ENCODE measurements at regions not wholly inside any gene's neighbourhood (a gene's known extent, or its start where the extent isn't known, plus 50 kb on each side); places are given as distances from the start of the nearest gene placed in this dataset.
"Not testable (repeated sequence)": the region's sequence is repeated elsewhere in the genome, so short reads cannot be mapped to it uniquely, and the experiment has no call there.

DNA sequence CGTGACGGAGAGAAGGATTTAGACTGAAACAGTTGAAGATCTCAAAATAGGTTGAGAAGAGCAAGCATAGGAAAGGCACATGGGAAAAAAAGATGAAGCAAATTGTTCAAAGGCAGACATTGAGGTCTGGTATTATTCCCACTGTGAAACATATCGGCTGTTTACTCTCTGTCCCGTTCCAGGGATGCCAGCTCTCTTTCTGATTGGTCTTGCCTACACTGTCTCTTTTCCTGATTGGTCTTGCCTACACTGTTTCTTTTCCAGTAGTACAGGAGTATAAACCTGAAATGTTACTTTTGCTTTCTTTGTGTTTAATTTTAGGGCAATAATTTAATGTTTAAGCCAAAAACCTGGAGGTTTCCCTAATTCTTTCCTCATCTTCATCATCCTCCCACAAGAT, 226.5 kb upstream of the MCHR2 start:
- no peak for DNase-seq

DNA sequence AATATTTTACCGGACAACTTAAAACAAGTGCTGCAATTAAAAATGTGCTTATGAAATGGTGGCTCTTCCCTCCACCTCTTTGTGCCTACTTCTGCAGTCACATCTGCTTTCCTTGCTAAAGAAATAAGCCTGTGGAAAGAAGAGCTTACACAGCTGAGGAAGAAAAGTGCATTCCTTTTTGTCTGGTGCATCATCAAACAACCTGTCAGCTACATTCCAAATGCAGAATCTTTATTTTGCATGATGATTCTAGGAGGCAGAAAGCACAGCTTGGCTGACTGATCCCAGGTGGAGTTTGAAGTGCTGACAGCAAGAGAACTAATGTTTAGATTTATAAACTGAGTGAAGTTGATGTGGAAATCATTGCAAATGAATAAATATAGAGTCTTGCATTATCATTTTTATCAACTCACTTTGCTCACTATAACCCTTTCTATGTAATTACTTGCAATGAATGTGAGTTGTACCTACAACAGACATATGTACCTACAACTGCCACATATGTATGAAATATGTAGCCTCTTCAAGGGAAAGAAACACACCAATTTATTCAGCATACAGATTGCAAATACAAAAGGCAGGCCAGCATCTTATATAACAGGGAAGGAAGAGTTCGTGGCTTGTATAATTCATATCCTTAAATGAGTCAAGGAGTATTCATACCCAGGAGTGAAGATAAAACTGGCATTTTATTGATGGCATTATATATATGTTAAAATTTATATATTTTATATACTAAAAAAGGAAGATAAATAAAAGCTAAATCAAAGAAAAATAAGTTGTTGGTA, 223.4 kb upstream of the MCHR2 start:
- DNase-seq: no peak

- DNase-seq: no peak
Measured at GRCh38 chr6:100216760-100217159, 222.7 kb upstream of the MCHR2 start.

DNA sequence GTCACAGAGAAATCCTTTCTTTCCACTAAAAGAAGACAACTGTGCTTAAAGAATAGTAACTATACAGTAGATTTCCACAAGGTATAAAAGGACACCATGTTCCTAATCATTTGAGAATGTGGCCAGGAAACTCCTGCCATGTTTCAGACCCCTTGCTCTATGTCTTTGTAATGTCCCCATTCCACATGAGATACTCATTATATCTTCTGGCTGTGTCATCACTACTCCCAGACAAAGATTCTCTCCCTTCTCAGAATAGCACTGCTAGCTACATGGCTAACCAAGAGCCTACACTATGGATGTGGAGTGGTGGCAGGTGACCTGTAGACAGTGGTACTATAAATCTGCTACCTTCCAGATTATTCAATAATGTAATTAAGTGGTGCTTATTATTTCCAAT, 218.1 kb upstream of the MCHR2 start:
- DNase-seq: no peak

DNA sequence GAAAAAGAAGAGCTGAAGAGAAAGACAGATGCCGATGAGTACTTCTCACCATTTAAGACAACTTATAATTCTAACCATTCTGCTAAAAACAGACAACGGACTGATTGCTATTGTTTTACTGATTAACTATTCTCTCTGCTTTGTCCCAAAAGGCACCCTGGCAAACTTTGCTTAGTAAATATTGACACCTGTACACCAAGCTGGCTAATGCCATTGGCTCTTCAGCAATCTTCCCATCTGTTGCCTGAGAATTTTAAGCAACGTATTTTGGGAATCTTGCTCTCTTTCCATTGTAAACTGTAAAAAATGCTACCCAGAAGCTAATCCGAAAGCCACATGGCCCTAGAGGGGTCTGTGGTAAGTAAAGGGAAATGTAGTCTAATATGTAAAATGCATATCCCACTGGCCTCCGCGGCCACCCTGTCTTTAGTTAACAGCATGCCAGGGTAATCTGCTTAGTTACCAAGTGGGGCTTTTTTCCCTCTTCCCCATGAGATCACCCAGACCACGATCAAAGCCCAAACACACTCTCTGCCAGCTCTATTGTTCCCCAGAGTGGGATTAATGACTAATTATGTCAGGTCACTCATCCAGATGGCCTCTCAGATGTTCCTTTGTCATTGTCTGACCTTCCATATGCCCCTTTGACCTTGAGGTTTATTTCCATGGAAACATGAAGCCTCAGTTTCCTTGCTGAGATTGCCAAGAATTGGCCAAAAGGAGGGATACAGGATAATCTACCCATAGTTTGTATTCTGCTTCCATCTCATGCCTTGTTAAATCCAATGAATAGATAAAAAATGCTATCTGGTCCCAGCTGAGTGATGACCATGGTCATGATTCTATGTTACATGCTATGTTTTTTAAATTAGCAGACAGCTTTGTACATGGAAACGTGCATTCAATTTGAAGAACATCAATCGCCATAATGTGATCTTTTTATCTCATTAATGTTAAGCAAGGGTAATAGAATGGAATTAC, 216.4 kb upstream of the MCHR2 start:
- DNase-seq: no peak

GRCh38 chr6:100209323-100210136, 215.5 kb upstream of the MCHR2 start:
- no peak for DNase-seq

GRCh38 chr6:100203400-100203799, 209.4 kb upstream of the MCHR2 start:
- no peak for DNase-seq

DNA sequence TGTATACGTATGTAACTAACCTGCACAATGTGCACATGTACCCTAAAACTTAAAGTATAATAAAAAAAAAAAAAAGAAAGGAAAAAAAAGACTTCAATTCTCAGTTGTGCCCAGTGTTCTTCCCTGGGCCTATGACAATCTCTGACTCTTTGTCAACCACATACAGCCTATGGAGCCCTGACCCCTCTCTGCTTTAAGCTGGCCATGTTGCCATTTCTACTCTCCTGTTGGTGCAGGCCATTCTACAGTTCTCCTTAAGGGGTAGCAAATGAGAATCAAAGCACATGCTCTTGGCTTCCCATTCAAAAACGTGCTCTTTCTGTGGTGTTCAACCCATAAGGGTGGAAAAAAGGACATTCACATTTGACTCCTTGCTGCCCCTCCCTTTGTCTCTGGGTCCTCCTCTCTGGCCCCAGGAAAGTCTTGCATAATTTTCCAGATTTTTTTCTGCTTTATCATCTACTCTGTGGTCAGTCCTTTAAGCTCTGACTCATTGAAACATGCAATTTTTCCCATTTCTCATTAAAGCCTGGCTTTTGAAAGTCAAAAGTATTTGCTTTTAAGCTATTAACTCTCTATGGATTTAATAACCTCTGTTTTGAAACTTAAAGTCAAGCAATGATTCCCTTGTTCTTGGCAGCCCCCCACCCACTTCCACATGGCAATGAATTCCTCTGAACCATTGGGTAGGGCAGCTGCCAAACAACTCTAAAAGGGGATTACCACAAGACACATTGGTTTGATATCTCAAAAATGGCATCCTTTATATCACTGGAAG, 208.6 kb upstream of the MCHR2 start:
- no peak for DNase-seq

DNA sequence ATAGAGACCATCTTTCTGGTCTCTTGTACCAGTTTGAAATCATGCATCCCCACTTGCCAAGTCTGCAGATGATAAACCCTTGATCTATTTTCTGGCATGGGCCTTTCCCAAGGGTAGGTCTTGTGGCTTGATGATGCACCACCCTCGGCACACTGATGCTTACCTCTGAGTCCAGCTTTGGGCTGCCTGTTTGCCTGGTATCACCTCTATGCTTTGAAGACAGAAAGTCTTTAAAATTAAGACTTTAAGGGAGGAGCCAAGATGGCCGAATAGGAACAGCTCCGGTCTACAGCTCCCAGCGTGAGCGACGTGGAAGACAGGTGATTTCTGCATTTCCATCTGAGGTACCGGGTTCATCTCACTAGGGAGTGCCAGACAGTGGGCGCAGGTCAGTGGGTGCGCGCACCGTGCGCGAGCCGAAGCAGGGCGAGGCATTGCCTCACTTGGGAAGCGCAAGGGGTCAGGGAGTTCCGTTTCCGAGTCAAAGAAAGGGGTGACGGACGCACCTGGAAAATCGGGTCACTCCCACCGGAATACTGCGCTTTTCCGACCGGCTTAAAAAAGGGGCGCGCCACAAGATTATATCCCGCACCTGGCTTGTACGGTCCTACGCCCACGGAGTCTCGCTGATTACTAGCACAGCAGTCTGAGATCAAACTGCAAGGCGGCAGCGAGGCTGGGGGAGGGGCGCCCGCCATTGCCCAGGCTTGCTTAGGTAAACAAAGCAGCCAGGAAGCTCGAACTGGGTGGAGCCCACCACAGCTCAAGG, 202.4 kb upstream of the MCHR2 start:
- DNase-seq: not testable (repeated sequence)

DNA sequence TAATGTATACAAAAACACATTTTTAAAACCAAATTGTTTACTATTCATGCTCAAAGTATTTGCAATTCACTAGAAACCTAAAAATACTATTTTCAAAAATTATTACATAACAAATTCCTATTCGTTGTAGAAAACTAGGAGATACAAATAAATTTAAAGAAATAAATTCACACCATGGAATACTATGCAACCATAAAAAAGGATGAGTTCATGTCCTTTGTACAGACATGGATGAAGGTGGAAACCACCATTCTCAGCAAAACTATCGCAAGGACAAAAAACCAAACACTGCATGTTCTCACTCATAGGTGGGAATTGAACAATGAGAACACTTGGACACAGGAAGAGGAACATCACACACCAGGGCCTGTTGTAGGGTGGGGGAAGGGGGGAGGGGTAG, 201.2 kb upstream of the MCHR2 start:
- not testable (repeated sequence) for DNase-seq

DNA sequence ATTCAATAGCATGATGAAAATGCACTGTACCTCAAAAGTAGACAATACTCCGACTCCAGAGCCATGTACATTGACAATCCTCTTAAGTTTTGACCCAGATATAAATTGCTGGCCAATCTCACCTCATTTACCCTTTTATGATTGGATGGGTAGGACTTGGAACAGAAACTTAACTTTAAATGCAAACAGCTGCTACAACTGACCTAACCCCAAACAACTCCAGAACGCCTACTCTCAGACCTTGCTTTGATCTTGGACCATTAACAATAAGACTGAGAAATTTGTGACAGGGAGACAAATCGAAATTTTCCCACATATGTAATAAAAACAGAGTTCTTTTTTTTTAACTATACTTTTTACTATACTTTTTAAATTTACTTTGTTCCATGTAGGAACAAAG, 200.5 kb upstream of the MCHR2 start:
- no peak for DNase-seq

DNA sequence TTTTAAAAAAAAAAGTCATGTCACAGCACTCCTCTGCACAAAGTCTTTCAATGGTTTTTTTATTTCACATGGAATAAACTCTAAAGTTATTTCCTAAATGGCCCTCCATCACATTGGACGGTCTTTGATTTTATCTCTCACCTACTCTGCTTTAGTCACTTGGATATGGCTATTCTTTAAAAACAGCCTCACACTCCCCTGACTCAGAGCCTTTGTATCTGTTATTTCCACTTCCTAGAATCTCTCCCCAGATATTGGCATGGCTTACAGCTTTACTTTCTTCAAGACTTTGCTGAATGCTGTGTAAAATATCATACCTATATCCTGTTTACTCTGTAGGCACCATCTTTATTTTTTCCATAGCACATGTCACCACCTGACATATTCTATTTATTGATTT, 194.7 kb upstream of the MCHR2 start:
- no peak for DNase-seq

- DNase-seq: no peak
Measured at GRCh38 chr6:100186552-100186951, 192.5 kb upstream of the MCHR2 start.

- no peak for DNase-seq
Measured at GRCh38 chr6:100185615-100186014, 191.6 kb upstream of the MCHR2 start.

DNA sequence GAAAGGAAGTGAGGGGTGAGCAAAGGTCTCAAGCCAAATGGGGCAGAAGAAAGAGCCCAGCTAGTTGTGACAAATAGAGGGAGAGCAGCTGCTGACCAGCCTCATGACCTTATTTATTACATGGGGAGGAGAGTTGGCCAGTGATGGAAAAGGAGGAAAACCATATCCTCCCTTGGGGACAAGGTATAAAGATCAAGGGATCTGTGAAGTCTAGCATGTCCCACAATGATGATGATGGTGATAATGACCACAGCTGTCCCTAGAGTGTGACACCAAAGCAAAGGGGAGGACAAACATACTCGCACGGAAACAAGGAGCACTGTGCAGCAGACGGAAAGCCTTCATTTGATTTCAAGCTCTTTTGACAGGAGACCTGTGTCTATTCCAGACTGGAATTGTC, 190.4 kb upstream of the MCHR2 start:
- DNase-seq: no peak

DNA sequence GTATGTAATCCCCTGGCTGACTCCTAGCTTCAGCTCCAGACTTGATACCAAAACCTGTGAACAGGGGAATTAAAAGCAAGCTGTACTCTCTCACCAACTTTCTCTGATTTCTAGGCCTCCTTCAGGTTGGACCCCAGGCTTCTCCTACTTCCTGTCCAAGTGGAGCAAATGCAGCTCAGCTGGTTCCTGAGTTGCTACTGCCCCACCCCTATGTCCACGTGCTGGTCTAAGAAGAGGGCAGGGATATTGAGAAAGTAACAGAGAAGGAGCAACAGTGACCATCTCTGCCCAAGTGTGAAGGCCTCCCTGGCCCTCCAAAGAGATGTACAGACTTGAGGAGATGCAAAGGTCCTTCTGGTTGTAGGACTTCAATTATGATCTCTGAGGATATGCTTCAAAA, 188.3 kb upstream of the MCHR2 start:
- DNase-seq: no peak

DNA sequence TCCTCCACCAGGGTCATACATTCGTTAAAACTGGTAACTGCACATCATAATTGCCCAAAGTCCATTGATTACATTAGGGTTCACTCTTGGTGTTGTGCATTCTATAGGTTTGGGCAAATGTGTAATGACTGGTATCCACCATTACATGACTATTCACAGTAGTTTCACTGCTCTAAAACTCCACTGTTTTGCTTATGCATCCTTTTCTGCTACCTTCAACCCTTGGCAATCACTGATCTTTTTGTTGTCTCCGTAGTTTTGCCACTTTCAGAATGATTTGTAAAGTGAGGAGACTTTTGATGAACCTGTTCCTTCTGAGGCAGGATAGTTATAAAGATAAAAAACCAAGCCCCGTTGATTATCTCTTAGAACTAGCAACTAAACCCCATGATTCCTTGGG, 187.3 kb upstream of the MCHR2 start:
- DNase-seq: no peak

- no peak for DNase-seq
Measured at GRCh38 chr6:100179576-100179975, 185.6 kb upstream of the MCHR2 start.

GRCh38 chr6:100177956-100178355, 183.9 kb upstream of the MCHR2 start:
- no peak for DNase-seq

DNA sequence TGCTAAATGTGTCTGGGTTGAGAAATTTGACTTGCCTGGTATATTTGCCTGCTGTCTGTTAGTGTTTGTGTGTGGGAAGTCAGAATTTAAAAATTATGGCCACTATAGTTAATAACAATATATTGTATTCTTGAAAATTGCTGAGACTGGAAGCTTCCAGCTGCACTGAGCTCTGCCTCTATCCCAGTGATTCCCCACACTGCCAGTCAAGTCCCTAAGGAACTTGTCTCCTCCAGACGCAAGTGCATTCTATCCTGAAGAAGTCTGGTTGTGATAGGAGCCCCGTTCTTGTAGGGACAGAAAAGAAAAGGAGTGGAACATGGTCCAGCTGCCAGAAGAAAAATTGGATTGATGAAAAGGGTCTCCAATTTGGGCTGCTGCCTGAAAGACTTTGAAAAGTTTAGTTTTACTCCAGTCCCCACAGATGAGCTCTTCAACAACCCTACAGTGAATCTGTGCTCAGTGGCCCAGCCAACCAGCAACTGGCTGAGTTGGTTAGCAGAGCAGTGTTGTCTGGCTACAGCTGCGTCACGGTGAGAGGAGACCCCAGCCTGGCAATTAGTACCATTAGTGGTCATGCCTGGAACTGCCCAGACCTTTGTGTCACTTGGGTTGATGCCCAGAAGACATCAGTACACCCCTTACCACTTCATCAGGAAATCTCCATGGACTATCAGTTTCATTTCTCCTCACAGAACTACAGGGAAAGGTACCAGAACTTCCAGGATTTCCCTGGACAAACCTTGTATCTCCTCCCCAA, 183.1 kb upstream of the MCHR2 start:
- no peak for DNase-seq
